Fibroblast of lung (primary cell): ENCODE measurements at regions not wholly inside any gene's neighbourhood (a gene's known extent, or its start where the extent isn't known, plus 50 kb on each side); places are given as distances from the start of the nearest gene placed in this dataset.
"Not testable (repeated sequence)": the region's sequence is repeated elsewhere in the genome, so short reads cannot be mapped to it uniquely, and the experiment has no call there.

ENCODE experiments used
- DNase-seq, 2 donors: peaks; one replicate each; pipeline versions ENCODE4 v3.0.0 to v3.0.0-alpha.2; 2010; ENCODE audit warnings: low read depth in 2 of 2
- H2AFZ ChIP-seq: 2 replicates; pipeline ENCODE4 v1.5.1; 2012; ENCODE audit warnings: low read length, control low read depth, inconsistent platforms
- H3K27ac ChIP-seq: 2 replicates; pipeline ENCODE4 v1.5.1; 2011; ENCODE audit warnings: low read length, control low read depth; ENCODE audit not compliant: insufficient read depth
- H3K27me3 ChIP-seq: 2 replicates; pipeline ENCODE4 v1.5.1; 2011; ENCODE audit warnings: mild to moderate bottlenecking, low read length; ENCODE audit not compliant: control insufficient read depth, insufficient read depth
- H3K36me3 ChIP-seq: 2 replicates; pipeline ENCODE4 v1.5.1; 2011; ENCODE audit warnings: low read length; ENCODE audit not compliant: control insufficient read depth, insufficient read depth
- H3K4me1 ChIP-seq: 2 replicates; pipeline ENCODE4 v1.5.1; 2011; ENCODE audit warnings: low read length; ENCODE audit not compliant: control insufficient read depth, insufficient read depth; ENCODE audit errors: extremely low read depth
- H3K4me2 ChIP-seq: 2 replicates; pipeline ENCODE4 v1.5.1; 2011; ENCODE audit warnings: low read length, control low read depth; ENCODE audit not compliant: insufficient read depth; ENCODE audit errors: extremely low read depth
- H3K4me3 ChIP-seq, 4 experiments: fragments of 200-600 bp in 1 of 4; sonication (generic) in 1 of 4; replicated peaks in 1 of 4; 2 replicates each; pipeline ENCODE4 v1.5.1; 2011 to 2016; ENCODE audit warnings: low read length in 4 of 4, low read depth in 3 of 4, mild to moderate bottlenecking in 3 of 4, control low read depth in 2 of 4, inconsistent platforms in 1 of 4, mixed read lengths in 1 of 4; ENCODE audit not compliant: insufficient read depth in 1 of 4; ENCODE audit errors: control extremely low read depth in 1 of 4
- H3K79me2 ChIP-seq: 2 replicates; pipeline ENCODE4 v1.5.1; 2012; ENCODE audit warnings: mild to moderate bottlenecking, low read length, inconsistent platforms; ENCODE audit not compliant: control insufficient read depth, insufficient read depth
- H3K9ac ChIP-seq: 2 replicates; pipeline ENCODE4 v1.5.1; 2011; ENCODE audit warnings: mild to moderate bottlenecking, low read length, control low read depth; ENCODE audit not compliant: insufficient read depth
- H3K9me3 ChIP-seq: 2 replicates; pipeline ENCODE4 v1.5.1; 2012; ENCODE audit warnings: low read depth, low read length; ENCODE audit not compliant: control insufficient read depth, insufficient read depth
- H4K20me1 ChIP-seq: 2 replicates; pipeline ENCODE4 v1.5.1; 2011; ENCODE audit warnings: low read length; ENCODE audit not compliant: control insufficient read depth, insufficient read depth; ENCODE audit errors: extremely low read depth
- CTCF ChIP-seq, 2 donors: IDR thresholded peaks in 1 of 2; conservative IDR thresholded peaks in 1 of 2; 1 replicate in 1 of 2; 2 replicates in 1 of 2; pipeline ENCODE4 v1.5.1; 2011 to 2012; ENCODE audit warnings: low read length in 2 of 2, control low read depth in 1 of 2, inconsistent platforms in 1 of 2, low read depth in 1 of 2, mild to moderate bottlenecking in 1 of 2
- EZH2 ChIP-seq: IDR thresholded peaks from 2 replicates; pipeline ENCODE4 v1.5.1; 2012; ENCODE audit warnings: low read length, control low read depth, mild to moderate bottlenecking; ENCODE audit errors: missing control alignments

- Histone ChIP-seq H4K20me1 (no peaks in the 10 kb centered on the region), H3K9me3 (no peaks in the 10 kb centered on the region), H2AFZ (no peak overlapping the region), H3K4me3 (no peak overlapping the region), H3K4me1 (no peaks in the 10 kb centered on the region), H3K4me2 (no peak overlapping the region), H3K79me2 (no peaks in the 10 kb centered on the region), H3K27ac (no peak overlapping the region), H3K36me3 (no peaks in the 10 kb centered on the region), H3K9ac (no peak overlapping the region), H3K27me3 (no peaks in the 10 kb centered on the region)
- TF ChIP-seq EZH2: no peak
- TF ChIP-seq CTCF (conservative IDR thresholded peaks at IDR 0.05 in 1 of 2, IDR thresholded peaks at IDR 0.05 in 1 of 2; ENCODE audit: low read depth in 1 of 2, low read length in 2 of 2): no peak
- DNase-seq: no peak
Measured at GRCh38 chr10:53361936-53362335, 589.4 kb upstream of the MBL2 start.

- Histone ChIP-seq H3K9ac (no peak overlapping the region), H3K27me3 (no peaks in the 10 kb centered on the region), H3K4me3 (no peak overlapping the region), H3K4me2 (no peak overlapping the region), H3K9me3 (no peaks in the 10 kb centered on the region), H3K27ac (no peak overlapping the region), H4K20me1 (no peaks in the 10 kb centered on the region), H3K4me1 (no peaks in the 10 kb centered on the region), H2AFZ (no peak overlapping the region), H3K36me3 (no peaks in the 10 kb centered on the region), H3K79me2 (no peaks in the 10 kb centered on the region)
- TF ChIP-seq CTCF (conservative IDR thresholded peaks at IDR 0.05 in 1 of 2, IDR thresholded peaks at IDR 0.05 in 1 of 2; ENCODE audit: low read depth in 1 of 2, low read length in 2 of 2): no peak
- TF ChIP-seq EZH2: no peak
- no peak for DNase-seq
Measured at GRCh38 chr10:53361281-53361680, 588.7 kb upstream of the MBL2 start.

GRCh38 chr10:53358978-53359377, 586.4 kb upstream of the MBL2 start:
- not testable (repeated sequence) for H3K27ac ChIP-seq, H3K9me3 ChIP-seq, H3K4me3 ChIP-seq, H3K4me1 ChIP-seq, H2AFZ ChIP-seq, H3K27me3 ChIP-seq, H3K79me2 ChIP-seq, H4K20me1 ChIP-seq, DNase-seq, H3K4me2 ChIP-seq, H3K36me3 ChIP-seq, H3K9ac ChIP-seq

- no peak overlapping the region for H3K9ac ChIP-seq
- TF ChIP-seq EZH2 (no peak), CTCF (conservative IDR thresholded peaks at IDR 0.05 in 1 of 2, IDR thresholded peaks at IDR 0.05 in 1 of 2; ENCODE audit: low read depth in 1 of 2, low read length in 2 of 2) (no peak)
Measured at GRCh38 chr10:53358536-53358935, 586.0 kb upstream of the MBL2 start.

More at GRCh38 chr10:53358536-53358935, 586.0 kb upstream of the MBL2 start:
- H3K27ac ChIP-seq: no peak overlapping the region
- no peak overlapping the region for H3K4me2 ChIP-seq
- no peaks in the 10 kb centered on the region for H3K4me1 ChIP-seq
- no peaks in the 10 kb centered on the region for H4K20me1 ChIP-seq
- no peak overlapping the region for H2AFZ ChIP-seq
- no peaks in the 10 kb centered on the region for H3K9me3 ChIP-seq
- no peaks in the 10 kb centered on the region for H3K79me2 ChIP-seq
- DNase-seq: no peak
- H3K4me3 ChIP-seq: no peak overlapping the region
- no peaks in the 10 kb centered on the region for H3K27me3 ChIP-seq
- H3K36me3 ChIP-seq: no peaks in the 10 kb centered on the region
